DMS153 treated with DMSO at 0.1 percent for 48 hours (cell line): ENCODE measurements at regions not wholly inside any gene's neighbourhood (a gene's known extent, or its start where the extent isn't known, plus 50 kb on each side); places are given as distances from the start of the nearest gene placed in this dataset.

ENCODE experiments used
- DNase-seq: peaks from one replicate; lab custom pipeline; 2025; ENCODE audit not compliant: unreplicated experiment; lab: John Stamatoyannopoulos, UW

DNA sequence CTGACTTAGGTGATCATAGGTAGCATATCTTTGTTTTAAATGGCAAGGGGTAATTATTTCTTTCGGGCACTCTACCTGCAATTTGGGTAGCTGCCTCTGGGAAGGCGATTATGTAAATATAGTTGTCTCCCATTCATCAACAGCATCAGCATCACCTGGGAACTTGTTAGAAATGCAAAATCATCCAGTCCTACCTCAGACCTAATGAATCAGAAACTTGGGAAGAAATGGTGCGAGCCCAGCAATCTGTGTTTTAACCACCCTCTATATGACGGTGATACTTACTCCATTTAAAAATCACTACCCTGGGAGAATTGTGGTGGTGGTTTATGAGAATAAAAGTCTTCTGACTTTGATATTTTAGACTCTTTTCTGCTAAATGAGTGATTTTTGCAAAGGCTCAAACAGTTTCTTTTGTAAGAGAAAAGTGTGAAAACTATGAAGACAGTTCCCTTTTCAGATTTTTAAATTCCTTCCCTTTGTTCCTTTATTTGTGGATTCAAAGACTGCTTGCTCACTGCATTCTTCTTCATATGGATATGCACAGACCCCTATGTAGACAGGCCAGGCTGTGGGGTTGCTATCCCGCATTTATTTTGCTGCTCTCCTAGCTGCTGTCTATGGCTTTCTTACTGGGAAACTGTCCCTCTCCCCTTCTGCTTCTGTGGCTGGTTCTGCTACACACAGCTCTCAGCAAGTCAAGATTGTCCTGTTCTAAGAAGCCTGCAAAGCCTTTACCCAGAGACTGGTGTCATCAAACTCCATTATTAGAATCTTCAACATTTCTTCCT lies 365.3 kb downstream of the RNF144B start:
- DNase-seq, result no peak

DNA sequence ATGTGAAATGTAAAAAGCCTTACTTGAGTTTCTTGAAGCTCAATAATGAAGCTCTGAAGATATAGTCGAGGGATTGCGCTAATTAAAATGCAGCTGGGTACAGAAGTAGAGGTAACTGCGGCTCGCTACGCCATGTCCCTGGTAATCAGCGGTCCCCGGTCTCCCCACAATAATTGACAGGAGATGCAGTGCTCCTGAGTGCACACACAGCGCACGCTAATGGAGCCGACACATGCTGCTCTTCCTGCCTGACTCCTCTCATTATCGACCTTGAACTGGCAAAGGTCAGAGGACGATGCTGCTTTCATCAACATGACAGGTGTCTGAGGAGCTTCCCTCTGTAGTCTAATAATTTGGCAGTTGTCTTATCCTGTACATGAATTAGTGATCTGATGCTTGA lies 365.9 kb downstream of the RNF144B start:
- DNase-seq, result no peak

DNA sequence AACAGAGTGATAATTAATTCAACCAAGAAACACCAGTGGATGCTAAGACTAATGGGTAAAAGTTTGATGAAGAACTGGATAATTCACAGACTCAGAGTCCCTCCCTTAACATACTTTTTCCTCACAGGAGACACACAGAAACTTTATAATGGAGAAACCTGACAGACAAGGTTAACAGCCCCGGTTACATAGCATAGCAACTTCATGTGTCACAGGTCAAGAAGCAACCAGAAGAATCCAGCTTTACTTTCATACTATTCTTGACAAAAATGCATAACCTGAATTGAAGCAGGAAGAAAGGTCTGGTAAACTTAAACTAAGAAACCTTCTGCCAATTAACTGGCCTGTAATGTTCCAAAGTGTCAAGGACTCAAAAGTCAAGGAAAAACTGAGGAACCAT lies 375.9 kb downstream of the RNF144B start:
- DNase-seq, result no peak

DNA sequence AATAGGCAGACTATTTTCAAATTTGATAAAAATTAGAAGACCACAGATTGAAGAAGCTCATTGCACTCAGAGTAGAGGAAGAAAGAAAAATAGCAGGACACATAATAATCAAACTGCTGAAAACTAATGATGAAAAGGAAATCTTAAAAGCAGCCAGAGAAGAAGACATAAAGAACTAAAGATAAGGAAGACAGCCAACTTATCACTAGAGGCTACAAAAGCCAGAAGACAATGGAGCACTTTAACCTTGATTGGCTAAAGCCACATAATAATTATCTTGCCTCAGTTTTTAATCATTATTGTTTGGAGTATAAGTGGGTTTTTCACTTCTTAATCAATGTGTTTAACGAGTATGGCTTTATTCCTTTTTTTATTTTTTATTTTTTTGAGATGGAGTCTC lies 397.6 kb downstream of the RNF144B start:
- no peak for DNase-seq

DNA sequence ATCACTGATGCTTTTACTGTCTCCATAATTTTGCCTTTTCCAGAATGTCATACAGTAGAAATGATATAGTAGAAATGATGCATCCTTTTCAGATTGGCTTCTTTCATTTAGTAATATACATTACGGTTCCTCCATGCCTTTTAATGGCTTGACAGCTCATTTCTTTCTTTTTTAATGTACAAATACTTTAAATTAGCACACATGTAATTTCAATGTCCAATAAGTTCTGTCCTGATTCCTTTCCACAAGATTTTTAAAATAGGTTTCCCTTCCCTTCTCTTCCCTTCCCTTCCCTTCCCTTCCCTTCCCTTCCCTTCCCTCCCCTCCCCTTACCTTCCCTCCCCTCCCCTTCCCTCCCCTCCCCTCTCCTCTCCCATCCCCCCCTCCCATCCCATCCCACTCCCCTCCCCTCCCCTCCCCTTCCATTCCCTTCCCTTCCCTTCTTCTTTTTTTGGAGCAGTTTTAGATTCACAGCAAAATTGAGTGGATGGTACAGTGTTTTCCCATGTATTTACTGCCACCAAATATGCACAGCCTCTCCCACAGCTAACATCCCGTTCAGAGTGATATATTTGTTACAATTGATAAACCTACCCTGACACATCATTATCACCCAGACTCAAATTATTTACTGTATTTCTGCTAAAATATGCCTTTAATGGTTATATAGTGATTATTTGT lies 398.8 kb downstream of the RNF144B start:
- no peak for DNase-seq

DNA sequence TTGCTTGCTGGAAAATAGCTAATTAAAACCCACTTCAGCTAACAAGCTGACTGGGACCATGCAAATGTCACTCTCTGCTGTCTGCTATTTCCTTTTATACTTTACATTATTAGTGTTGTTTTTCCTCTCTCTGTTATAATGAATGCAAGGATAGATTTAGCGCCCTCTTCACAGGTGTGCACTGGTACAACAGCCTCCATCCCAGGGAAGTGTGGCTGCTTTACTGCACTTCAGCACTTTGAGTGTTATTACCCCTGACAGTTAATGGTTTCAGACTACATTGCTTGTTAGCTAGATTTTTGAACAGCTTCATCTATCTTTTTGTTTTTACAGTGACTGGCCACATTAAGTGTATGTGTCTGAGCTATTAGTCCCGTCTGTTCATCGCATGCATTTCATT lies 405.7 kb downstream of the RNF144B start:
- no peak for DNase-seq

DNA sequence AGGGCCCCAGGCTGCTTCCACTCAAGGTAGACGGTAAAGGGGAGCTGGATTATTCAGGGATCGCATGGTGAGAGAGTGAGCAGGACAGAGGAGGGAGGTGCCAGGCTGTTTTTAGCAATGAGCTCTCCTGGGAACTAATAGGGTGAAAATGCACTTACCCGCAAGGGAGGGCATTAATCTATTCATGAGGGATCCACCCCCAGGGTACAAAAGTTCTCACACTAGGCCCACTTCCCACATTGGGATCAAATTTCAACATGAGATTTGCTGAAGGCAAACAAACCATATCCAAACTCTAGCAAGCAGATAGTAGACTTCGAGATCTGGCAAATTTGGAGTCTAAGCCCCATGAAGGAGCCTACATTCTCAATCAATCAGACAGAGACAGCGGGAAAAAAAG lies 408.6 kb downstream of the RNF144B start:
- no peak for DNase-seq

DNA sequence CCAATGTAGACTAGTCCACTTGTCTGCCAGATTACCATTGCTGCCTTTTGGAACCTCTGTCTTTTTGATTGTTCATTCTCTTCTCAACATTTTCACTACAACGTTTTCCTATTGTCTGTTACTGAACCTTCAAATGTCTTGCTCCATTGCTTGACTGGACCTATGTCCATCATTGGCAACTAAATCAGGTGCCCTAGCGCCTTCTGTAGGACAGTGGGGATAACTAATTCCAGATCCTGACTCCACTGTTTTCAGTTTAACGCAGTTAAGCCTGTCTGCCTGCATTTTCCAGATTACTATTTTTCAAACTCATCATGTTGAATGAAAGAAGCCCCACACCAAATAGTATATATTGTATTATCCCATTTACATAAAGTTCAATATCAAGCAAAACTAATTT lies 433.6 kb downstream of the RNF144B start:
- DNase-seq, result no peak

DNA sequence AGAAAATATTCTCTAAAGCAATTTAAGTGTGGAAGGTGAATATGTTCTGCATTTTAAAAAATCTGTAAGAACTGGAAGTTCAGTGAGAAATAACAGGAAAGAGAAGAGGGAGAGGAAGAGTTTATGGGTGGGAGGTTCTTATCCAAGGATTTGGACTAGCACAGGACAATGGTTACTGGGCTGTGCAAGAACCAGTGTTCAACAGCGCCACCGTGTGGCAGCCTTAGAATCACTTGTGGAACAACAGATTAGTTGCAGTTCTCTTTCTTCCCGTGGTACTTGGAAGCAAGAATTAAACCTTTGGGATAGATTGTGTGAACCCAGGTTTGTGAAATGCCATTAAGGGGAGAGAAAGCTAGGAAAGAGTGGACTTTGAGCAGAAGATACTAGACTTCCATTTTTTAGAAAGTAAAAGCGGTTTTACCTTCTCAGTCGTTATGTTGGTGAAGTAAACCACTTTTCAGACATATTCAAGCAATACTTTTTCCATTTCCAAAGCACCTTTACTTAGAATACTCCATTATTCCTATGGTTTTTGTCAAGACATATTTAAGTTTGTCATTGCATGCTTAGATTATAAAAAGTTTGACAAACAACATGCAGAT lies 436.7 kb downstream of the RNF144B start:
- DNase-seq, result peak; percentile 4

DNA sequence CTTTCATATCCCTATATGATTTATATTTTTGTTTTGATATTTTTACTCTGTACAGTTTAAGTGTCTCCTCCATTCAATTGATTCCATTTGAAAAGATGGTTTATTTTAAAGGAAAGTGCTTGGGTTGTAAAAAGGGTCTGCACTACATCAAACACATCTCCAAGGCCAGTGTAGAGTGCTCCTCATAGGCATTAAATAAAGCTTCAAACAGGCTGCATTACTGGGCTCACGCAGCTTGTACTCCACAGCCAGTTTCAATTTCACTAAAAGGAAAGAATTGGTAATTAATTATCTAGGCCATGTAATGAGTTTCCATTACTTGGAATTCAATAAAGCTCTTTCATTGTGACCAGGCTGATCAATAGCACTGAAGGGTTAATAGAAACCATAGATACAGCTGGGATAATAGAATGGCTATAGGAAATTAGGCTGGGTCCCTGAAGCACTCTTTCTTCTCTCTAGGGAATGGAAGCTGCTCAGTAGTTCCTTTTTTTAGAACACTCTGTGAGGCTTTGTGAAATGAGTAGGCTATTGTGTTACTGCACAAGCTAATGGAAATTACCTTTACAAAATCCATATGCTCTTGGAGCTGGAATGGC lies 442.2 kb downstream of the RNF144B start:
- no peak for DNase-seq

DNA sequence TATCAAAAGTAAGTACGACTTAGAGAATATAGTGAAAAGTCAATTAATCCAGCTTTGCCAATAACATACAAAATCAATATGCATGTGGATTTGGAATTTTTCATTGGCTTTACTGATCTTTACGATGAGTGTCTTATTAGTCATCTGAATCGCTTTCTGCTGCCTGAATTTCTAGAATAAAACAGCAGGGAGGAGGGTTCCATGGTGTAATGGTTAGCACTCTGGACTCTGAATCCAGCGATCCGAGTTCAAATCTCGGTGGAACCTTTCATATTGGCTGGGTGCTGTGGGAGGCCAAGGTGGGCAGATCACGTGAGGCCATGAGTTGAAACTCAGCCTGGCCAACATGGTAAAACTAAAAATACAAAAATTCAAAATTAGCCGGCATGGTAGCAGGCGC lies 448.8 kb downstream of the RNF144B start:
- no peak for DNase-seq

DNA sequence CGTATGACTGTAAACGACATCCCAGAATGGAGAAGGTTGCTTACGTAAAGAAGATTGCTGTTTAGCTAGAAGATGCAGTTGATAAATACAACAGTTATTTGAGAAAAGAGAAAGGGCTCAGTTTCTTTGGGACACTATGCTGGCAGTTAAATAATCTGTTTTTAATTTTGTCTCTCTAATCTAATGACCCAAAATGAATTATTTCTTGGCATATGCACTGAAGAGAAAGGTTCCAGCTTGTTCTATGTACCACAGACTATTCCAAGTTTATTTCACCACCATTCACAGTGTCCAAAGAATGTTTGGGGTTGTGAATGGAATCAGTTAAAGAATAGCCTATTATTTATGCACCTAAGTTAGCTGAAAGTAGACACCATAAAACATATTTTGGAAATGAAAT lies 449.9 kb downstream of the RNF144B start:
- no peak for DNase-seq

DNA sequence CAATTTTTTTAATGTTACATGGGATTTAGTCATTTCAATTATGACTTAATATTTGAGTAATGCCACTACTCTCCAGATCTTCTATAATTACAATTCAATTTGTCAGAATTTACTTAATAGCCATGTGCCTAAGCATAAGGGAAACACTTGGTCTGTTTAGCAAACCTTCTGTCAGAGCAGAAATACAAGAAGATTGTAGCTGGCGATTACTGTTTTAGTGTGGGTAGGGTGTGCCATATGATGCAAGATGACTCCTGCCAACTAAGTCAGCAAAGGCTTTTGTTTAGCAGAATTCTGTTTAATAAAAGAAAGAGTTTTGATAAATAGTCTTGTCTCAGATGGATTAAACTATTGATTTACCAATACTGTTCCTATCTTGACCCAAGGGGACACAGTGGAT lies 455.4 kb downstream of the RNF144B start:
- no peak for DNase-seq

DNA sequence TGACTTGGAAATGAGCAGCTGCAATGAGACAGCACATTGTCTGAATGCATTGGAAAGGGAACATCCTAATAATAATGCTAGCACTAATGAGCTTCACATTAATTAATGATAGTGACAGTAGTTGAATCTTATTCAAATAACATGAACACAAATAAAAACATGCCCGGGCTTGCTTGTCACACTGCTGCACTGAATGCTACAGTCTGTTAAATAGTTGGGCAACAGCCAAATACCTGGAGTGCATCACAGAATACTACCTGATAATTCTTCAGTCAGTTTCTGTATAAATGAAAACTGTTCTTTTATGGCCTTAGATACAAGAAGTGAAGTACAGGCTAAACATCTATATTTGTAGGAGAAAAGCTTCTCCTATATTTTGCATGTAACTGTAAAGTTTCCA lies 458.7 kb downstream of the RNF144B start:
- no peak for DNase-seq

DNA sequence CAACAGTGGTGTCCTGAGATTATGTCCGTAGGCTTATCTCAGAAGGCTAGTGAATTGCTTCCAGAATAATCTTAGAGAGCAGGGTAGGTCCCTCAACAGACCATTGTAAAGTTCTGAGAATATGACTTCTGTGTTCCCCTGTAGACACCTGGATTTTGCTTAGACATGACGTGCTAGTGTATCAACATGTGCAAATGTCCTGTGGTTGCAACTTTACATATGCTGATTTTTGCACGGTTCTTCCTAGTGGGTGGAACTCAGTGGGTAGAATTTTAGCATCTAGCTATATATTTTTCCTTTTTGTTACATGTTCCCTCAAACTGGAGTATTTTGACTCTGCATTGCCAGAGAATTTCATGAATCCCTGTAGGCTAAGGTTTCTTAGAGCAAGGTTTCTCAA lies 459.2 kb downstream of the RNF144B start:
- no peak for DNase-seq

DNA sequence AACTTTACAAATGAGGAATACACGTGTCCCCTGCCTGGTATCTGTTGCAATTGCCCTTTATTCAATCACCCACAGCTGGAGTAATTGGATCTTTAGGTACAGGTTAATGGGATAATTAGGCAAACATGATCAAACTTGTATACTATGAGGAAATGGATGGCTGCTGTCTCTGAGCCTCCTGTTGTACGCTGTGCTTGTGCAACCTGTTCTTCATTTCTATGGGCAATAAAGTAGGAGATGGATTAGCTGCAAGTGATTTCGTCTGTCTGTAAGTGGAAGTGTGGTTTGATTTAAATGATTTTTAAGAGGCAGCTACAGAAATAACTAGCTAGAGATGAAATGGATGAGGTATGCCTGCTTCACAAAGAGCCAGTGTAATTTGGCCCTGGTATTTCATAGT lies 474.1 kb downstream of the RNF144B start:
- peak; percentile 63 for DNase-seq

DNA sequence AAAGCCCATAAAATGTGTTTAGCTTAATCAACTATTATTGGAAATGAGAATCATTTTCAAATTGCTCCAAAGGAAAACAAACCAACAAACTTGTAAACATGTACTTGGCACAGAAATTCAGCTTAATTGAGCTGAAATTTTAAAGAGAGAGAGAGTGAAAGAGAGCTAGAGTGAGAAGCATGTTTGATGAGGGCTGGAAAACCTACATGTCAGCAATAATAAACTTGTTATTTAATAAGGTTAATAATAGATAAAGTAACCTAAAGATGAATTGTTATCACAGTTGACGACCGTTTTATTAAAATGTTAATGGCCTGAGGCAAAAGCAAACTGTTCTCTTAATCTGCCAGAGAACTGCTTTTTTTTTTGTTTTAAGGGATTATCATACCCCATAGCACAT lies 496.1 kb downstream of the RNF144B start:
- no peak for DNase-seq

DNA sequence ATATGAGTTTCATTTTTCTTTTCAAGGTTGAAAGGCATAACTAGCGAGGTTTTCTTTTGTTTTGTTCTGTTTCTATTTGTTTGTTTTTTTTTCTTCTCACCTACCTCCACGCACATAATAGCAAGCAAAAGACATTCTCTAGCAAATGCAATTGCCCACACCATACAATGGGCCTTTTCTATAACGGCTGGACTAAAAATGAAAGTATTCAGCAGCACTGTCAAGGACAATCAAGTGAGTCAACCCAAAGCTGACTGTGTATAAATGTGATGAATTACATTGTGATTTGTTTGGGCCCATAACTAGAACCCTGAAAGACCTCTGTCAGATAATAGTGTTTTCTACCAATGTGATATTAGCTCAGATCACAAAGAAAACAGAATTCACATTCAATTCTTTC lies 496.7 kb downstream of the RNF144B start:
- DNase-seq, result no peak

DNA sequence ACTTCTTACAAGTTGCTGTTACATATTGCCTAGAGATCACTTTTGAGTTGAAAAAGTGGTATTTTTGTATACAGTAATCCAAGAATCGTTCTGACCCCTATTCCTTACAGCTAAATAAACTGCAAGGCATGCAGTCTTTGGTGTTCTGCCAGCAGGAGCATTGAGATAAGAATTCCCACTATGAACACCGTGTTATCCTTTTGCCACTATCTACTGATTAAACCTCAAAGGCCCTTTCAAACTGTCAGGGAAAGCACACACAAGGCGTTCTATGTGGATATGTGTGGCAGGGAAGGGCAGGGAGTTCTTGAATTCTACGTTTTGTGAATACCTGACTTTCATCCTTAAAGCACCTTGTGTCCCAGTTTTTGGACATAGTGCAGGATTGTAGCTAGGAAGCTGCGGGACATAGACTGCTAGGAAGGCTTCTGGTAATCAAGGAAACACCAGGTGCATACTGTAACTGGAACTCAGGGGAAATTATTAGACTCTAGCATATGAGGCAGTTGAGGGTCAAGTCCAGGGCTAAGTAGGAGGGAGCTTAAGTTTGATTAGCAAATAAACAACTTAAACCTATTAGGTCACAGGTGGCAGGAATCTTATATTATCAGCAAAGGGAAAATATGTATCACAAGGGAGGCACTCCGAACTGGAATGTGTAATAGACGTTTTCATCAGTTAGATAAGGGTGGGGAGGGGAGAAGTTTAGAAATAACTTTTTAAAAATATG lies 506.6 kb downstream of the RNF144B start:
- no peak for DNase-seq

DNA sequence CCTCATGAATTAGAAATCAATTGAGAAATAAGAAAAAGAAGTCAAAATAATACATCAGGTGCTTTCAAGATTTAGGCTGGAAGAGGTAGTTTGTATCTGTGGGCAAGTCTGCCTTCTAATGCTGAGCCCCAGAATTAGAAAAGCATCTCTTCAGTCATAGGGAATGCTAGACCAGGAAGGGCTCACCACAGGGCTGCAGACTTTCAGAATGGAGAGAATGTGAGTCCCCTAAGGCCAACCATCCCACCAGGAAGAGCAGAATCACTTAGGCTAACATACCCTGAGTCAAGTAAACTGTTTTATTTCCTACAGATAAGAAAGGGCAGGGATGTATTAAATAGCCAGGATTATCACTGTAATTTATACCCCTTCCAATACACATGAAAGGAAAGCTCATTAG lies 510.2 kb downstream of the RNF144B start:
- no peak for DNase-seq

DNA sequence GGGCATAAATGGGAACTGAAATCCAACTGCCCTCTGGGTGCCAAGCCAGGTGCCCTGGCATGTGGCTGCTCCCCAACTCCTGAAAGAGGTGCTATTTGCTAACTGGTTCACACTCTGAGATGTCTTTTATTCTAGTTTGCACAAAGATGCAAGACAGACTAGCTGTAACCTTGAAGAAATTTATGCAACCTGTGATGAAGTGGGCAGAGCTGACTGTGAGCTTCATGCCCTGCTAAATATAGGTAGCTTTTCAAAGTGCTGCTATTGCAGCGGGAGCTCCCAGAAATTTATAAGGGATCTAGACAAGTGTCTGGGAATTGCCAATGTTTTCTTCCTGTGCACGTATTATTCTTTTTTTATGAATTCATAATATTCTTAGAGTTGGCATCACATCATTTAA lies 517.5 kb downstream of the RNF144B start:
- no peak for DNase-seq
